ENCODE measurements at regions not wholly inside any gene's neighbourhood (a gene's known extent, or its start where the extent isn't known, plus 50 kb on each side); places are given as distances from the start of the nearest gene placed in this dataset.
"Not testable (repeated sequence)": the region's sequence is repeated elsewhere in the genome, so short reads cannot be mapped to it uniquely, and the experiment has no call there.

GRCh38 chrX:131595120-131595519 lies 51.2 kb downstream of the OR13H1 start:
- DNase-seq, result no peak

GRCh38 chrX:131607792-131608369 lies 64.0 kb downstream of the OR13H1 start:
- no peak for DNase-seq

GRCh38 chrX:131609480-131609879 lies 65.6 kb downstream of the OR13H1 start:
- DNase-seq, result no peak

- no peak for DNase-seq
Observed at GRCh38 chrX:131613260-131613659, 69.4 kb downstream of the OR13H1 start.

- DNase-seq, result no peak
Observed at GRCh38 chrX:131614241-131614640, 70.4 kb downstream of the OR13H1 start.

GRCh38 chrX:131617182-131617581 lies 73.3 kb downstream of the OR13H1 start:
- DNase-seq, result no peak

- DNase-seq, result no peak
Observed at GRCh38 chrX:131621650-131622049, 77.8 kb downstream of the OR13H1 start.

GRCh38 chrX:131626681-131627296 lies 82.9 kb downstream of the OR13H1 start:
- DNase-seq, result no peak

- DNase-seq, result no peak
Observed at GRCh38 chrX:131630534-131630933, 86.7 kb downstream of the OR13H1 start.

- no peak for DNase-seq
Observed at GRCh38 chrX:131633285-131633917, 89.5 kb downstream of the OR13H1 start.

- DNase-seq, result no peak
Observed at GRCh38 chrX:131634900-131635299, 91.0 kb downstream of the OR13H1 start.

- DNase-seq, result no peak
Observed at GRCh38 chrX:131646106-131646505, 102.2 kb downstream of the OR13H1 start.

GRCh38 chrX:131649741-131650140 lies 105.9 kb downstream of the OR13H1 start:
- DNase-seq, result no peak

- no peak for DNase-seq
Observed at GRCh38 chrX:131650637-131651410, 107.0 kb downstream of the OR13H1 start.

GRCh38 chrX:131663726-131664125 lies 119.9 kb downstream of the OR13H1 start:
- not testable (repeated sequence) for DNase-seq

GRCh38 chrX:131671735-131672134 lies 127.9 kb downstream of the OR13H1 start:
- no peak for DNase-seq

- DNase-seq, result no peak
Observed at GRCh38 chrX:131675596-131676194, 131.8 kb downstream of the OR13H1 start.

GRCh38 chrX:131677655-131678628 lies 134.1 kb downstream of the OR13H1 start:
- DNase-seq, result no peak

GRCh38 chrX:131682735-131683134 lies 138.9 kb downstream of the OR13H1 start:
- DNase-seq, result not testable (repeated sequence)

GRCh38 chrX:131693359-131693758 lies 149.5 kb downstream of the OR13H1 start:
- DNase-seq, result no peak

- not testable (repeated sequence) for DNase-seq
Observed at GRCh38 chrX:131696989-131697388, 153.1 kb downstream of the OR13H1 start.

GRCh38 chrX:131703646-131704045 lies 159.8 kb downstream of the OR13H1 start:
- no peak for DNase-seq

All from NCI-H1417 treated with DMSO at 0.1 percent for 48 hours (cell line).